ENCODE measurements at regions not wholly inside any gene's neighbourhood (a gene's known extent, or its start where the extent isn't known, plus 50 kb on each side); places are given as distances from the start of the nearest gene placed in this dataset.

DNA sequence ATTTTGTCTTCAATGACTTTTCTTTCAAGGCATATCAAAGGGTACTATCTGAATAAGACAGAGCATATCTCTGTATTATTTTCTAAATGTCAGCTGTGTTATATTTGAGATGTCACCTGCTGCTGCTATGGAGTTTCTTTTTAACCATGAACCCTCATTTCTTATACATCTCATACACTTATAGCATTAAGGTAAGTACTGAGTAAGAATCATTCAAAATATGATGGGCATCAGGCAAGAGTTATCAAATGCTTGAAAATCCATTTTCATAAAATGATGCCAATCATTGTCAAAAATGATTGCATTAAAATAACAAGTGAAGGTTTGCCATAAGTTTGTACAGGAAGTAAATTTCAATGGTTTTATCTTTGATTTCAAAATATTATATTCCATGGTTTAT, 2005.0 kb upstream of the PCDH20 start:
- Histone ChIP-seq H3K27ac (ENCODE audit: low read depth) (no peak overlapping the region), H3K9me2 (ENCODE audit: insufficient read depth) (no peaks in the 10 kb centered on the region), H3K4me1 (ENCODE audit: insufficient read depth) (peaks cover 5% of the 10 kb centered on the region), H4K20me1 (replicated peaks; ENCODE audit: insufficient read depth) (no peaks in the 10 kb centered on the region), H3K27me3 (ENCODE audit: insufficient read depth) (no peaks in the 10 kb centered on the region), H3K4me3 (no peak overlapping the region), H3K36me3 (ENCODE audit: insufficient read depth) (no peaks in the 10 kb centered on the region), H3F3A (replicated peaks; ENCODE audit: low read depth) (no peaks in the 10 kb centered on the region), H3K79me2 (replicated peaks; ENCODE audit: insufficient read depth) (no peaks in the 10 kb centered on the region), H3K4me2 (no peak overlapping the region), H2AFZ (no peak overlapping the region)
- H3K9me3 Mint-ChIP-seq: peaks cover 22% of the 10 kb centered on the region; the same call in 2 of the 3 replicates
- no peaks in the 10 kb centered on the region for H3K27me3 Mint-ChIP-seq (ENCODE audit: insufficient read depth, low read depth, poor library complexity)
- H3K4me1 Mint-ChIP-seq: peaks cover 3% of the 10 kb centered on the region; the same call in 1 of the 3 replicates
- TF ChIP-seq JUNB (IDR thresholded peaks at IDR 0.05; ENCODE audit: unreplicated experiment) (no peak), EZH2 (IDR thresholded peaks at IDR 0.05; ENCODE audit: low read depth, unreplicated experiment) (no peak), CREB1 (CRISPR knock-in tag; IDR thresholded peaks at IDR 0.05; ENCODE audit: low read depth) (no peak), ZNF114 (CRISPR knock-in tag; IDR thresholded peaks at IDR 0.05) (no peak), ZNF331 (CRISPR knock-in tag; IDR thresholded peaks at IDR 0.05; ENCODE audit: low read depth) (no peak)
- TF ChIP-seq, protein P1, sequence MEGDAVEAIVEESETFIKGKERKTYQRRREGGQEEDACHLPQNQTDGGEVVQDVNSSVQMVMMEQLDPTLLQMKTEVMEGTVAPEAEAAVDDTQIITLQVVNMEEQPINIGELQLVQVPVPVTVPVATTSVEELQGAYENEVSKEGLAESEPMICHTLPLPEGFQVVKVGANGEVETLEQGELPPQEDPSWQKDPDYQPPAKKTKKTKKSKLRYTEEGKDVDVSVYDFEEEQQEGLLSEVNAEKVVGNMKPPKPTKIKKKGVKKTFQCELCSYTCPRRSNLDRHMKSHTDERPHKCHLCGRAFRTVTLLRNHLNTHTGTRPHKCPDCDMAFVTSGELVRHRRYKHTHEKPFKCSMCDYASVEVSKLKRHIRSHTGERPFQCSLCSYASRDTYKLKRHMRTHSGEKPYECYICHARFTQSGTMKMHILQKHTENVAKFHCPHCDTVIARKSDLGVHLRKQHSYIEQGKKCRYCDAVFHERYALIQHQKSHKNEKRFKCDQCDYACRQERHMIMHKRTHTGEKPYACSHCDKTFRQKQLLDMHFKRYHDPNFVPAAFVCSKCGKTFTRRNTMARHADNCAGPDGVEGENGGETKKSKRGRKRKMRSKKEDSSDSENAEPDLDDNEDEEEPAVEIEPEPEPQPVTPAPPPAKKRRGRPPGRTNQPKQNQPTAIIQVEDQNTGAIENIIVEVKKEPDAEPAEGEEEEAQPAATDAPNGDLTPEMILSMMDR (conservative IDR thresholded peaks at IDR 0.05; ENCODE audit: low read depth in 2 of 2): no peak
- ATAC-seq (no peak), DNase-seq (ENCODE audit: low spot score) (no peak)
- no peak overlapping the region for H3K27ac Mint-ChIP-seq
- peaks cover 23% of the 10 kb centered on the region; the same call in 2 of the 3 replicates for H3K36me3 Mint-ChIP-seq (ENCODE audit: low read depth)
- no peak overlapping the region for H3K4me3 Mint-ChIP-seq

DNA sequence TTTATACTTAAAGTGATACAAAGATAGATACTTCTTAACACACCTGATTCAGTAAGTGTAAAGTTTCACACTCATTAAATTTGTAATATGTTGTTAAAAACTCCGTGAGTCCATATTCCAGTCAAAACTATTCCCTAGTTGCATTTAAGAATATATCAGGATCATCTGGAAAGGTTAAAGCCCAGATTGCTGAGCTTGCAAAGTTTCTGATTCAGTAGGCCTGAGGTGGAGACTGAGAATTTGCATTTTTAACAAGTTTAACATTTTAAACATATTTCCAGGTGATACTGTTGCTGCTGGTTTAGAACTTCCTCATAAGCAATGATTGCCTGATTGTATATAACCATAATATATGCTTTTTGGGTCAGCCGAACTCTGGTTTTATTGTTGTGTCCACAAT, 1998.6 kb upstream of the PCDH20 start:
- H3K4me3 Mint-ChIP-seq: no peak overlapping the region
- Histone ChIP-seq H3K9me2 (ENCODE audit: insufficient read depth) (no peaks in the 10 kb centered on the region), H2AFZ (0 out of 2 replicates have a peak overlapping the region, but pooled peaks have one; percentile 3), H3K79me2 (replicated peaks; ENCODE audit: insufficient read depth) (no peaks in the 10 kb centered on the region), H3K36me3 (ENCODE audit: insufficient read depth) (no peaks in the 10 kb centered on the region), H3K4me2 (no peak overlapping the region), H4K20me1 (replicated peaks; ENCODE audit: insufficient read depth) (no peaks in the 10 kb centered on the region), H3K27me3 (ENCODE audit: insufficient read depth) (no peaks in the 10 kb centered on the region), H3K27ac (ENCODE audit: low read depth) (no peak overlapping the region), H3K4me1 (ENCODE audit: insufficient read depth) (peaks cover 4% of the 10 kb centered on the region), H3K4me3 (no peak overlapping the region), H3F3A (replicated peaks; ENCODE audit: low read depth) (no peaks in the 10 kb centered on the region)
- DNase-seq (ENCODE audit: low spot score) (no peak), ATAC-seq (no peak)
- H3K36me3 Mint-ChIP-seq (ENCODE audit: low read depth): peaks cover 24% of the 10 kb centered on the region; the same call in 2 of the 3 replicates
- H3K4me1 Mint-ChIP-seq: peaks cover 2% of the 10 kb centered on the region; the same call in 1 of the 3 replicates
- peaks cover 24% of the 10 kb centered on the region; the same call in 2 of the 3 replicates for H3K9me3 Mint-ChIP-seq
- no peaks in the 10 kb centered on the region for H3K27me3 Mint-ChIP-seq (ENCODE audit: insufficient read depth, low read depth, poor library complexity)
- no peak overlapping the region for H3K27ac Mint-ChIP-seq
- TF ChIP-seq NANOG (IDR thresholded peaks at IDR 0.05; ENCODE audit: borderline replicate concordance): no peak
- no peak for TF ChIP-seq EZH2 (IDR thresholded peaks at IDR 0.05; ENCODE audit: low read depth, unreplicated experiment)
- no peak for TF ChIP-seq JUNB (IDR thresholded peaks at IDR 0.05; ENCODE audit: unreplicated experiment)
- no peak for TF ChIP-seq ZNF331 (CRISPR knock-in tag; IDR thresholded peaks at IDR 0.05; ENCODE audit: low read depth)
- no peak for TF ChIP-seq ZNF114 (CRISPR knock-in tag; IDR thresholded peaks at IDR 0.05)
- TF ChIP-seq STAT1 (IDR thresholded peaks at IDR 0.05; ENCODE audit: unreplicated experiment): no peak
- TF ChIP-seq, protein P2, sequence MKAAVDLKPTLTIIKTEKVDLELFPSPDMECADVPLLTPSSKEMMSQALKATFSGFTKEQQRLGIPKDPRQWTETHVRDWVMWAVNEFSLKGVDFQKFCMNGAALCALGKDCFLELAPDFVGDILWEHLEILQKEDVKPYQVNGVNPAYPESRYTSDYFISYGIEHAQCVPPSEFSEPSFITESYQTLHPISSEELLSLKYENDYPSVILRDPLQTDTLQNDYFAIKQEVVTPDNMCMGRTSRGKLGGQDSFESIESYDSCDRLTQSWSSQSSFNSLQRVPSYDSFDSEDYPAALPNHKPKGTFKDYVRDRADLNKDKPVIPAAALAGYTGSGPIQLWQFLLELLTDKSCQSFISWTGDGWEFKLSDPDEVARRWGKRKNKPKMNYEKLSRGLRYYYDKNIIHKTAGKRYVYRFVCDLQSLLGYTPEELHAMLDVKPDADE (IDR thresholded peaks at IDR 0.05): no peak

Data from GM23338 (cell line).